HFFc6 (cell line): ENCODE measurements at regions not wholly inside any gene's neighbourhood (a gene's known extent, or its start where the extent isn't known, plus 50 kb on each side); places are given as distances from the start of the nearest gene placed in this dataset.
A peak's percentile ranks its signal among the peaks of the same experiment; 100 is the strongest.

Source experiments
- DNase-seq: peaks from one replicate; pipeline ENCODE4 v3.0.0-alpha.2; 2018
- H3K27ac Mint-ChIP-seq: 2 replicates; pipeline ENCODE4 v1.8.0; 2020; ENCODE audit warnings: mild to moderate bottlenecking, mixed read lengths
- H3K27me3 Mint-ChIP-seq: 2 replicates; pipeline ENCODE4 v1.8.0; 2021; ENCODE audit warnings: mild to moderate bottlenecking, moderate library complexity, mixed read lengths; ENCODE audit not compliant: insufficient read depth
- H3K36me3 Mint-ChIP-seq: 2 replicates; pipeline ENCODE4 v1.8.0; 2021; ENCODE audit warnings: low read depth, mixed read lengths
- H3K4me1 Mint-ChIP-seq: 2 replicates; pipeline ENCODE4 v1.8.0; 2020; ENCODE audit warnings: low read depth, mixed read lengths
- H3K4me3 Mint-ChIP-seq: 2 replicates; pipeline ENCODE4 v1.8.0; 2020; ENCODE audit warnings: mild to moderate bottlenecking, moderate library complexity, mixed read lengths
- H3K9me3 Mint-ChIP-seq: 2 replicates; pipeline ENCODE4 v1.8.0; 2020; ENCODE audit warnings: mild to moderate bottlenecking, mixed read lengths
- TF ChIP-seq, protein P1 (sequence below): fragments of 200-600 bp; sonication (generic); IDR thresholded peaks from 2 replicates; pipeline ENCODE4 v1.5.0; 2021; ENCODE audit warnings: antibody characterized with exemption, mild to moderate bottlenecking

GRCh38 chr2:82848285-82848684, 1610.8 kb downstream of the SUCLG1 start:
- no peaks in the 10 kb centered on the region for H3K9me3 Mint-ChIP-seq
- DNase-seq = no peak
- no peaks in the 10 kb centered on the region for H3K36me3 Mint-ChIP-seq
- no peaks in the 10 kb centered on the region for H3K4me1 Mint-ChIP-seq
- H3K27ac Mint-ChIP-seq = no peak overlapping the region
- no peak overlapping the region; the same call in 1 of the 2 replicates for H3K4me3 Mint-ChIP-seq
- TF ChIP-seq, protein P1, sequence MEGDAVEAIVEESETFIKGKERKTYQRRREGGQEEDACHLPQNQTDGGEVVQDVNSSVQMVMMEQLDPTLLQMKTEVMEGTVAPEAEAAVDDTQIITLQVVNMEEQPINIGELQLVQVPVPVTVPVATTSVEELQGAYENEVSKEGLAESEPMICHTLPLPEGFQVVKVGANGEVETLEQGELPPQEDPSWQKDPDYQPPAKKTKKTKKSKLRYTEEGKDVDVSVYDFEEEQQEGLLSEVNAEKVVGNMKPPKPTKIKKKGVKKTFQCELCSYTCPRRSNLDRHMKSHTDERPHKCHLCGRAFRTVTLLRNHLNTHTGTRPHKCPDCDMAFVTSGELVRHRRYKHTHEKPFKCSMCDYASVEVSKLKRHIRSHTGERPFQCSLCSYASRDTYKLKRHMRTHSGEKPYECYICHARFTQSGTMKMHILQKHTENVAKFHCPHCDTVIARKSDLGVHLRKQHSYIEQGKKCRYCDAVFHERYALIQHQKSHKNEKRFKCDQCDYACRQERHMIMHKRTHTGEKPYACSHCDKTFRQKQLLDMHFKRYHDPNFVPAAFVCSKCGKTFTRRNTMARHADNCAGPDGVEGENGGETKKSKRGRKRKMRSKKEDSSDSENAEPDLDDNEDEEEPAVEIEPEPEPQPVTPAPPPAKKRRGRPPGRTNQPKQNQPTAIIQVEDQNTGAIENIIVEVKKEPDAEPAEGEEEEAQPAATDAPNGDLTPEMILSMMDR = no peak
- peaks cover 6% of the 10 kb centered on the region; the same call in 1 of the 2 replicates for H3K27me3 Mint-ChIP-seq

DNA sequence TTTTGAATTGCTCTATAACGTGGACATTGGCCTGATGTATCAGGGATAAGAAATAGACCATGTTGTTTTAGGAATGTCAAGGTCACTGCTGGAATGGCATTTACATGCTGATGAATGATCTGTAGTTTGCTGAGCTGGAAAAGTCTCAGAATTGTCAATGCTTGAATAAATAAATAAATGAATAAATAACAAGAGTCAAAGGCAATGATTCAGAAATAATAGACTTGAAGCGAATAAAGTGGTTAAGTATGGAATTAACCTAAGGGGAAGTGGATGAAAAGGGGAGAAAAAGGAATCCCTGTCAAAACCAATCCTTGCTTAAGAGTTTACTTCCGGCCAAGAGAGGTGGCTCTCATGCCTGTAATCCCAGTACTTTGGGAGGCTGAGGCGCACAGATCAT, 1620.0 kb downstream of the SUCLG1 start:
- Mint-ChIP-seq H3K4me3 (no peak overlapping the region), H3K27me3 (no peaks in the 10 kb centered on the region; the same call in 1 of the 2 replicates), H3K4me1 (peaks cover 21% of the 10 kb centered on the region), H3K9me3 (no peaks in the 10 kb centered on the region), H3K36me3 (no peaks in the 10 kb centered on the region), H3K27ac (no peak overlapping the region)
- TF ChIP-seq, protein P1 = no peak
- DNase-seq = no peak

DNA sequence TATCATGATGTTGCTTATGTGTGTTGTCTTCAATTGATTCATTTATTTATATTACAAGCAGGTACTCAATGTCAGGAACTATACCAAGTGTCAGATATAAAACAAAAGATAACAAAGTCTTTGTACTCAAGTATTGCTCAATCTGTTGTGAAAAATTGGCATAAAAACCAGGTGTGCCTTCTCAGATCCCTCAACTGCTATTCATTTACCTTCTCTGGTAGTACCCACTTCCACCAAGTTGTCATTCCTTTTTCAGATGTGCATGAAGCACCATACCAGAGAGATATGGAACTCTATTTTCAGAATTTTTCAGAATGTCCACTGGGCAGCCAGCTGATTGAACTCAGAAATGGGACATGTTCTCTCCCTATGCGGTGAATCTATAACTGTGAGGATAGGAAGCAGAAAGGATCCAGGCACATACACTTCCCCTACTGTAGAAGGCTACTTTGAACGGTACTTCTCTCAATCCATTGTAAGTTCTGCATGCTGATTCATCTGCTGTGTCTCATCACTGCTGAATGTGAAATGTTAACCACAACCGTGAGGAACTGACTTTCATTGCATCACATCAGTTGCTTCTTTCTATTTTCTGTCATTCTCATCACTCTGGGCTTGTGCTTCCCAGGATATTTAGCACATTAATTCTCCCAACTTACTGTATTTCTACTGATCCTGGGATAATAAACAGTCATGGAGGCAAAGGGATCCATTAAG, 1621.3 kb downstream of the SUCLG1 start:
- TF ChIP-seq, protein P1 = no peak
- H3K9me3 Mint-ChIP-seq = no peaks in the 10 kb centered on the region

GRCh38 chr2:82834893-82835292, 1624.2 kb downstream of the SUCLG1 start:
- H3K27ac Mint-ChIP-seq = no peak overlapping the region

More for the DNA sequence above, 1621.3 kb downstream of the SUCLG1 start:
- Mint-ChIP-seq H3K27me3 (peaks cover 3% of the 10 kb centered on the region; the same call in 1 of the 2 replicates), H3K27ac (peak overlapping the region; percentile 52), H3K4me1 (peaks cover 21% of the 10 kb centered on the region), H3K4me3 (no peak overlapping the region), H3K36me3 (no peaks in the 10 kb centered on the region)
- peak; percentile 83 for DNase-seq

DNA sequence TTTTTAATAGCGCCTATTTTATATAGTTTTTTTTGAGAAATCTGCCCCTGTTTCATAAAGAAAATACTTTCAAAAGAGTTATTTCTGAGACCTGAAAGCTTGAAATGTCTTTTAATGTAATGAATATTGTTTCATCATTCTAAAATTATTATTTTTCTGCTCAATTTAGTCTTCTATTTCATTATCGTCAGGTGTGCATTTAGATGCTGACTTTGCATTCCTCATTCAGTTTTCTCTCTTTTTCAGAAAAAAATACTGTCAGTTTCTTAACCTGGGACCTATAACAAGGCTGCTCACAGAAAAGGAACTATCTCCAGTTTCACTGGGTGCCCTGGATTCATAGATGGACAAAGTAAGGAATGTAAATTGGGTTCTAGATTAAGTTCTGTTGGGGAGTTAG, 1631.7 kb downstream of the SUCLG1 start:
- no peaks in the 10 kb centered on the region for H3K4me1 Mint-ChIP-seq
- H3K27ac Mint-ChIP-seq = no peak overlapping the region
- no peaks in the 10 kb centered on the region for H3K27me3 Mint-ChIP-seq
- DNase-seq = no peak
- H3K4me3 Mint-ChIP-seq = no peak overlapping the region
- TF ChIP-seq, protein P1 = no peak
- H3K9me3 Mint-ChIP-seq = no peaks in the 10 kb centered on the region
- H3K36me3 Mint-ChIP-seq = no peaks in the 10 kb centered on the region

More at GRCh38 chr2:82834893-82835292, 1624.2 kb downstream of the SUCLG1 start:
- H3K36me3 Mint-ChIP-seq = no peaks in the 10 kb centered on the region
- no peaks in the 10 kb centered on the region for H3K9me3 Mint-ChIP-seq
- no peak overlapping the region for H3K4me3 Mint-ChIP-seq
- peaks cover 21% of the 10 kb centered on the region for H3K4me1 Mint-ChIP-seq
- peaks cover 3% of the 10 kb centered on the region; the same call in 1 of the 2 replicates for H3K27me3 Mint-ChIP-seq
- no peak for DNase-seq
- TF ChIP-seq, protein P1 = no peak
